NT2/D1 (cell line): ENCODE measurements at regions not wholly inside any gene's neighbourhood (a gene's known extent, or its start where the extent isn't known, plus 50 kb on each side); places are given as distances from the start of the nearest gene placed in this dataset.

Experiments
- DNase-seq: peaks from one replicate; pipeline ENCODE4 v3.0.0-alpha.2; 2011; ENCODE audit warnings: low read depth, low spot score
- H3K27me3 ChIP-seq: 2 replicates; pipeline ENCODE4 v1.6.0; 2011; ENCODE audit warnings: mild to moderate bottlenecking; ENCODE audit not compliant: insufficient read length, insufficient read depth
- H3K36me3 ChIP-seq: 2 replicates; pipeline ENCODE4 v1.6.1; 2011; ENCODE audit warnings: mild to moderate bottlenecking, low read length, mixed read lengths; ENCODE audit not compliant: insufficient read depth, insufficient read length
- H3K4me1 ChIP-seq: 2 replicates; pipeline ENCODE4 v1.5.1; 2011; ENCODE audit not compliant: insufficient read depth, insufficient read length
- H3K4me3 ChIP-seq: 2 replicates; pipeline ENCODE4 v1.5.1; 2011; ENCODE audit warnings: low read depth; ENCODE audit not compliant: insufficient read length
- H3K9ac ChIP-seq: 2 replicates; pipeline ENCODE4 v1.6.0; 2011; ENCODE audit warnings: low read depth; ENCODE audit not compliant: insufficient read length
- H3K9me3 ChIP-seq: 2 replicates; pipeline ENCODE4 v1.5.1; 2011; ENCODE audit warnings: mild to moderate bottlenecking, low read length; ENCODE audit not compliant: insufficient read depth
- SUZ12 ChIP-seq: IDR thresholded peaks from 2 replicates; pipeline ENCODE4 v1.6.1; 2011; ENCODE audit not compliant: insufficient read length, insufficient read depth; ENCODE audit errors: extremely low read depth
- YY1 ChIP-seq: IDR thresholded peaks from 2 replicates; pipeline ENCODE4 v1.6.1; 2011; ENCODE audit not compliant: insufficient read length, insufficient read depth
- ZNF274 ChIP-seq: IDR thresholded peaks from 2 replicates; pipeline ENCODE4 v1.6.1; 2011; ENCODE audit warnings: mild to moderate bottlenecking, low read depth, low read length

GRCh38 chr11:122375687-122376399 lies 259.8 kb upstream of the BLID start:
- TF ChIP-seq YY1 (no peak), ZNF274 (no peak), SUZ12 (no peak)
- no peak overlapping the region for H3K9ac ChIP-seq
- no peak for DNase-seq
- H3K4me1 ChIP-seq = no peaks in the 10 kb centered on the region
- no peaks in the 10 kb centered on the region for H3K27me3 ChIP-seq
- H3K4me3 ChIP-seq = no peak overlapping the region
- no peaks in the 10 kb centered on the region for H3K36me3 ChIP-seq
- H3K9me3 ChIP-seq = no peaks in the 10 kb centered on the region; the same call in 1 of the 2 replicates

DNA sequence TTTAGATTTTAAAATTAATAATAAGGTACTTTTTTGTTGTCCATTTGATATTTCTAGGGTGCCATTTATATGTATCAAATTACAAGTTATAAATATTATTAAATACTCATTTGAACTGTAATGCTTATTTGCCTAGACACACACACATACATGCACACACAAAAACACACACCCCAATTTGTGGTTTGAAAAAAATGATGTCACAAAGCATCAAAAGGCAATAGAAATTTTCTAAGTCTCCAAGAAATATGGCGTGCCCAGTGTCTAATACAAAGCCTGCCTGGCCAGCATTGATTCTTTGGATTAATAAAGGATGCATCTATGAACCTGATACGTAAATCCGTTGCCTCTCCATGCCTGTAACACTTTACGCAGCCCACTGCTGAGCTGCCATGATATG lies 252.8 kb upstream of the BLID start:
- H3K4me1 ChIP-seq = no peaks in the 10 kb centered on the region
- no peak for TF ChIP-seq ZNF274
- TF ChIP-seq YY1 = no peak
- TF ChIP-seq SUZ12 = no peak
- H3K27me3 ChIP-seq = no peaks in the 10 kb centered on the region
- no peak overlapping the region for H3K9ac ChIP-seq
- H3K36me3 ChIP-seq = no peaks in the 10 kb centered on the region
- no peak for DNase-seq
- no peaks in the 10 kb centered on the region for H3K9me3 ChIP-seq
- no peak overlapping the region for H3K4me3 ChIP-seq

GRCh38 chr11:122367809-122368231 lies 251.8 kb upstream of the BLID start:
- H3K4me3 ChIP-seq = no peak overlapping the region
- no peaks in the 10 kb centered on the region for H3K4me1 ChIP-seq
- H3K9ac ChIP-seq = no peak overlapping the region
- DNase-seq = no peak
- no peaks in the 10 kb centered on the region for H3K36me3 ChIP-seq
- H3K27me3 ChIP-seq = no peaks in the 10 kb centered on the region
- no peaks in the 10 kb centered on the region for H3K9me3 ChIP-seq
- no peak for TF ChIP-seq ZNF274
- TF ChIP-seq SUZ12 = no peak
- TF ChIP-seq YY1 = no peak

DNA sequence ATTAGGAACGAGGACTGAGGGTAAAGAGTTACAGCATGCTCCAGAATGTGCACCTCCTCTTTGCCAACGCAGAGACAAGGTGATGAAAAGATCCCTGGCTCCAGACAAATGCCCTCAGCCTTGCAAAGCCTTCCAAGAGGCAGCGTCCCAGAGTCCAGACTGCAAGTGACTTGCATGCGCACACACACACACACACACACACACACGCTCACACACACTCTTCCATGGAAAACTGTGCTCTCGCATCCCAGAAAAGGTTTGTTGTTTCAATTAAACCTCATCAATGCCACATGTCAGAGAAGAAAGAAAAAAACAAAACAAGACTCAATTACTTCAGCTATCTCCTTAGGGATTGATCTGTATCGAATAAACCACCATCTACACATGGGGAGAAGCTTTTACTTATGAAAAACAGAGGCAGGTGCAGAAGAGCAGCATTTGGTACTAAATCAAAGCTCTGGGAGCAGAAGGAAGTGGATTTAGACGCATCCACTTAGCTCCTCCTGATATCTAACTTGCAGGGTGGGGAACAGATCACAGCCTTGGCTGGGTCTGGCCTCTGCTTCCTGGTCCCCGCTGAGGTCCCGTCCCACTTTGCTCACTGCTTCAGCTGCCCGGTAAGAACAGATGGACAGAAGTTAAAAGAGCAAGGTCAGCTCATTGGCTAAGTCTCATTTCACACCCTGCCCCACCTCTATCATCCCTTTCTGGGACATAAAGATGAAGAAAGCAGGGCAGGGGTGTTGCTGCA lies 249.8 kb upstream of the BLID start:
- H3K4me1 ChIP-seq = no peaks in the 10 kb centered on the region
- H3K27me3 ChIP-seq = no peaks in the 10 kb centered on the region
- no peak overlapping the region for H3K9ac ChIP-seq
- H3K9me3 ChIP-seq = peaks cover 5% of the 10 kb centered on the region
- no peak for DNase-seq
- TF ChIP-seq YY1 (no peak), ZNF274 (no peak), SUZ12 (no peak)
- H3K36me3 ChIP-seq = no peaks in the 10 kb centered on the region
- no peak overlapping the region for H3K4me3 ChIP-seq

GRCh38 chr11:122363296-122363695 lies 247.3 kb upstream of the BLID start:
- Histone ChIP-seq H3K36me3 (no peaks in the 10 kb centered on the region), H3K4me1 (no peaks in the 10 kb centered on the region), H3K27me3 (no peaks in the 10 kb centered on the region), H3K9ac (no peak overlapping the region), H3K9me3 (peaks cover 7% of the 10 kb centered on the region), H3K4me3 (no peak overlapping the region)
- TF ChIP-seq YY1 (no peak), SUZ12 (no peak), ZNF274 (no peak)
- DNase-seq = no peak

DNA sequence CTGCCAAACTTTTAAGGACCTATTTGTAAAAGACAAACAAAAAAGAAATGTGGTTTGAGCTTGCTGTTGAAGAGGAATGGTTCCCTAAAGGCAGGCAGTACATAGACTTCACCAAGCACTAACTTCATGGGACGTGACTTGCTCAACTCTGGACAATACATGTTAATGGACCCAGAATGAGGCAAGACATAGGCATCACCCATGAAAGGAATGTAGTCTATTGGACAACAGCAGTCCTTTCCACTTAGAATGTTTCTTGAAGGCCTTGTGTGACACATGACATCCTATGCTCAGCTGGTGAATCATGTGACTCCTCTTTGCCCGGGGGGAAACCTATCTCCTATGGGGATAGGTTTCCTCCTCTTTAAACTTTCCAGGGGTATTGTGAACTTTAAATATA lies 246.4 kb upstream of the BLID start:
- Histone ChIP-seq H3K36me3 (no peaks in the 10 kb centered on the region), H3K27me3 (no peaks in the 10 kb centered on the region), H3K4me3 (no peak overlapping the region), H3K9ac (no peak overlapping the region), H3K9me3 (peaks cover 7% of the 10 kb centered on the region), H3K4me1 (no peaks in the 10 kb centered on the region)
- TF ChIP-seq YY1 = no peak
- TF ChIP-seq ZNF274 = no peak
- TF ChIP-seq SUZ12 = no peak
- no peak for DNase-seq

- Histone ChIP-seq H3K36me3 (no peaks in the 10 kb centered on the region), H3K27me3 (no peaks in the 10 kb centered on the region), H3K9ac (no peak overlapping the region), H3K4me1 (no peaks in the 10 kb centered on the region), H3K9me3 (peaks cover 7% of the 10 kb centered on the region), H3K4me3 (no peak overlapping the region)
- no peak for DNase-seq
- TF ChIP-seq SUZ12 = no peak
- no peak for TF ChIP-seq ZNF274
- no peak for TF ChIP-seq YY1
Measured at GRCh38 chr11:122360875-122361274, 244.9 kb upstream of the BLID start.
